ENCODE measurements at regions not wholly inside any gene's neighbourhood (a gene's known extent, or its start where the extent isn't known, plus 50 kb on each side); places are given as distances from the start of the nearest gene placed in this dataset.

DNA sequence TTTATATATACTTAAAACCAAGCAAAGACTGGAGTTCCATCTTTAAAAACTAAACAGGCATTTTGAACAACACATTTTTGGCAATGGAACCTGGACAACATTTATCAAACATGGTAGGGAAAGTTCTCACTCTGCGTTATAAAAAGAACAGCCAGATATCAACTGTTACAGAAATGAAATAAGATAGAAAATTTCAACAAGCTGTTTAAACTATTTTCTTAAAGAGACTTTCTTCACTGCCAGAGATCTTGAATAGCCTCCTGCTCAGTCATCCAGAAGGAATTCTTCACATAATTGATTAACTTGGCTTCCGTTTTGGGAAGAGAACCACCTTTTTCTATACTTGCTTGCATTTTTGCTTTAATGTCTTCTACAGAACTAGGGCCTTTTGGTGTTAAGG is 166.0 kb upstream of the PIK3C3 start:
- TF ChIP-seq, protein P1, sequence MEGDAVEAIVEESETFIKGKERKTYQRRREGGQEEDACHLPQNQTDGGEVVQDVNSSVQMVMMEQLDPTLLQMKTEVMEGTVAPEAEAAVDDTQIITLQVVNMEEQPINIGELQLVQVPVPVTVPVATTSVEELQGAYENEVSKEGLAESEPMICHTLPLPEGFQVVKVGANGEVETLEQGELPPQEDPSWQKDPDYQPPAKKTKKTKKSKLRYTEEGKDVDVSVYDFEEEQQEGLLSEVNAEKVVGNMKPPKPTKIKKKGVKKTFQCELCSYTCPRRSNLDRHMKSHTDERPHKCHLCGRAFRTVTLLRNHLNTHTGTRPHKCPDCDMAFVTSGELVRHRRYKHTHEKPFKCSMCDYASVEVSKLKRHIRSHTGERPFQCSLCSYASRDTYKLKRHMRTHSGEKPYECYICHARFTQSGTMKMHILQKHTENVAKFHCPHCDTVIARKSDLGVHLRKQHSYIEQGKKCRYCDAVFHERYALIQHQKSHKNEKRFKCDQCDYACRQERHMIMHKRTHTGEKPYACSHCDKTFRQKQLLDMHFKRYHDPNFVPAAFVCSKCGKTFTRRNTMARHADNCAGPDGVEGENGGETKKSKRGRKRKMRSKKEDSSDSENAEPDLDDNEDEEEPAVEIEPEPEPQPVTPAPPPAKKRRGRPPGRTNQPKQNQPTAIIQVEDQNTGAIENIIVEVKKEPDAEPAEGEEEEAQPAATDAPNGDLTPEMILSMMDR (IDR thresholded peaks at IDR 0.05): no peak
- no peak for TF ChIP-seq POLR2A (IDR thresholded peaks at IDR 0.05)
